CD8-positive, alpha-beta memory T cell (primary cell): ENCODE measurements at regions not wholly inside any gene's neighbourhood (a gene's known extent, or its start where the extent isn't known, plus 50 kb on each side); places are given as distances from the start of the nearest gene placed in this dataset.

Experiments
- CTCF ChIA-PET: fragments of 350-600 bp; sonication (Branson Sonifier 250); formaldehyde crosslinking; loops from one replicate; lab custom pipeline; 2021; ENCODE audit warnings: antibody characterized with exemption; lab: Charles Lee
- POLR2A ChIA-PET: fragments of 350-600 bp; sonication (Branson Sonifier 250); formaldehyde crosslinking; loops from one replicate; lab custom pipeline; 2021; ENCODE audit warnings: antibody characterized with exemption; lab: Charles Lee
- DNase-seq, 5 donors: peaks; one replicate each; pipeline versions ENCODE4 v3.0.0 to v3.0.0-alpha.2; 2020 to 2022; ENCODE audit warnings: mixed read lengths in 1 of 5
- H3K27ac ChIP-seq: one replicate; pipeline ENCODE4 v1.7.0; 2013; ENCODE audit warnings: low read depth, mild to moderate bottlenecking, low read length, moderate library complexity
- H3K27me3 ChIP-seq: 2 replicates; pipeline ENCODE4 v1.7.0; 2013; ENCODE audit warnings: low read length, mild to moderate bottlenecking; ENCODE audit not compliant: insufficient read depth, poor library complexity, severe bottlenecking
- H3K36me3 ChIP-seq: 2 replicates; pipeline ENCODE4 v1.7.0; 2013; ENCODE audit warnings: mild to moderate bottlenecking, low read length, moderate library complexity; ENCODE audit not compliant: insufficient read depth
- H3K4me1 ChIP-seq: 2 replicates; pipeline ENCODE4 v1.7.0; 2013; ENCODE audit warnings: mild to moderate bottlenecking, low read length, moderate library complexity; ENCODE audit not compliant: insufficient read depth
- H3K4me3 ChIP-seq: 2 replicates; pipeline ENCODE4 v1.7.0; 2013; ENCODE audit warnings: mild to moderate bottlenecking, low read length
- H3K9me3 ChIP-seq: 2 replicates; pipeline ENCODE4 v1.7.0; 2013; ENCODE audit warnings: mild to moderate bottlenecking, low read length
- H3K27ac Mint-ChIP-seq, 8 donors: one replicate each; pipeline ENCODE4 v1.8.0; 2020 to 2021; ENCODE audit warnings: mixed read lengths in 8 of 8, mild to moderate bottlenecking in 6 of 8, inconsistent platforms in 3 of 8, moderate library complexity in 3 of 8
- H3K27me3 Mint-ChIP-seq, 2 donors: one replicate each; pipeline ENCODE4 v1.8.0; 2020 to 2021; ENCODE audit warnings: mixed read lengths in 2 of 2, mild to moderate bottlenecking in 1 of 2, moderate library complexity in 1 of 2
- H3K36me3 Mint-ChIP-seq, 3 donors: one replicate each; pipeline ENCODE4 v1.8.0; 2020 to 2021; ENCODE audit warnings: mixed read lengths in 3 of 3, inconsistent platforms in 1 of 3, mild to moderate bottlenecking in 1 of 3
- H3K4me1 Mint-ChIP-seq, 3 donors: one replicate each; pipeline ENCODE4 v1.8.0; 2020 to 2021; ENCODE audit warnings: mixed read lengths in 3 of 3, inconsistent platforms in 1 of 3, mild to moderate bottlenecking in 1 of 3
- H3K4me3 Mint-ChIP-seq, 7 donors: one replicate each; pipeline ENCODE4 v1.8.0; 2020 to 2021; ENCODE audit warnings: mixed read lengths in 7 of 7, mild to moderate bottlenecking in 6 of 7, moderate library complexity in 4 of 7, inconsistent platforms in 2 of 7
- H3K9me3 Mint-ChIP-seq, 5 donors: one replicate each; pipeline ENCODE4 v1.8.0; 2020 to 2022; ENCODE audit warnings: mixed read lengths in 5 of 5, mild to moderate bottlenecking in 3 of 5, moderate library complexity in 2 of 5, inconsistent platforms in 1 of 5

DNA sequence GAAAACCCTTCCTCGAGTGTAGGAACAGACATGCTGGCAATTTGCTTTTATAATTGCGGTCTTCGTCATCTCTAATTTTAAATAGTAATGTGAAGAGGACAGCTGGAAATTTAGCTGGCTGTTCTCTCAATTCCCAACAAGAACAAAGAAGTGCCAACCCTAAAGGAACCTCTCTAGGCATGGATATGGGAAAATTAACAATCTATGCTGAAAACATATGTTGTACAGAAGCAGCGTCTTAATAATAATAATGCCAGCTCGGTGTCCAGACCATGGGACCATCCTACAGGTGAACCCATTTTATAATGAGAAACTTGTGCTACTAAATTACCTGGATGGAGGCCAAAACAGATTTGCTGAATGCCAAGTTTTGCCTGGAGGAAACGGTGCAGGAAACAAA, 641.4 kb upstream of the MGMT start:
- DNase-seq: no peak
- no peaks in the 10 kb centered on the region for H3K27me3 Mint-ChIP-seq
- H3K4me3 Mint-ChIP-seq: no peak overlapping the region
- Histone ChIP-seq H3K27me3 (no peaks in the 10 kb centered on the region), H3K27ac (no peak overlapping the region), H3K4me3 (no peak overlapping the region), H3K9me3 (no peaks in the 10 kb centered on the region), H3K4me1 (no peaks in the 10 kb centered on the region), H3K36me3 (no peaks in the 10 kb centered on the region)
- peaks cover 0 to 3% (median 0%) of the 10 kb centered on the region in 5 donors for H3K9me3 Mint-ChIP-seq
- no peak overlapping the region for H3K27ac Mint-ChIP-seq
- CTCF ChIA-PET: no interaction called here
- no peaks in the 10 kb centered on the region for H3K36me3 Mint-ChIP-seq
- H3K4me1 Mint-ChIP-seq: no peaks in the 10 kb centered on the region
- POLR2A ChIA-PET: no interaction called here

DNA sequence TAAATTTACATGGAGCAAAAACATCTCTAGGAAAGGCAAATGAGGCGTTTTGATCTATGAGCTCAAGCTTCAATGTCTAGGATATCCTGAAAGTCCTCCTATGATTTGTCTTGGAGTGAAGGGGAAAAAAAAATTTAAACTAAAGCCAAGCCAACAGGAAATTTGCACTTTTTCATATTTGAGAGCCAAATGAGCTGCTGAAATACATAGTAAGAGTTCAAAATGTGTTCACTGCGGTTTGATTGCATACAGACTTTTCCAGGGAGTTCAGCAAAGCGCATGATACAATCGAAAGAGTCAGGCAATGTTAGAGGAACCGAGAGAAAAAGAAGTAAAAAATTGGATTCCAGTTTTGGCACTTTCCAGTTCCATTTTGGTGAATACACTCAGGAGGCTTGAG, 633.4 kb upstream of the MGMT start:
- Mint-ChIP-seq H3K4me1 (no peaks in the 10 kb centered on the region), H3K27me3 (peaks cover 0 to 4% of the 10 kb centered on the region in 2 donors), H3K36me3 (no peaks in the 10 kb centered on the region), H3K4me3 (no peak overlapping the region), H3K27ac (no peak overlapping the region), H3K9me3 (no peaks in the 10 kb centered on the region)
- no peaks in the 10 kb centered on the region for H3K36me3 ChIP-seq
- H3K27me3 ChIP-seq: no peaks in the 10 kb centered on the region
- no peak overlapping the region for H3K4me3 ChIP-seq
- no peak overlapping the region for H3K27ac ChIP-seq
- CTCF ChIA-PET: no interaction called here
- no peaks in the 10 kb centered on the region for H3K9me3 ChIP-seq
- H3K4me1 ChIP-seq: no peaks in the 10 kb centered on the region
- POLR2A ChIA-PET: no interaction called here
- no peak for DNase-seq

DNA sequence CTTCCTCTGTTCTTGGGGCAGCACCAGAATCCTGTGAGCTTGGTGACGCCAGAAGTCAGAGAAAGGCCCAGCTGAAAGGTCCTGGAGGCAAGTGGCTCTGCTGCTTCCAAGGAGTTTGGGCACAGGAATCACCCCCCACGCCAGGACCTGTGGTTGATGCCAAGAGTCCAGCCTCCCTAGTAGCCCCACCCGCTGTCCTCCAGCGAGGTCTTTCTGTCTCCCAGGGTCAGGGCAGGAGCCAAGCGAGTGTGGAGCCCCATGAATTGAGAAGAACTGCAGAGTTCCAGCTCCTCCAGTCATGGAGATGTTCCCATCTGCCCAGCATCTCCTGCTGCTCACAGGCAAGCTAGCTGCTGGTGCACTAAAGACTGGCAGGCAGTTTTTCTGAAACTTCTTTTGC, 631.7 kb upstream of the MGMT start:
- Histone ChIP-seq H3K27ac (no peak overlapping the region), H3K4me3 (no peak overlapping the region), H3K27me3 (no peaks in the 10 kb centered on the region), H3K4me1 (no peaks in the 10 kb centered on the region), H3K9me3 (no peaks in the 10 kb centered on the region), H3K36me3 (no peaks in the 10 kb centered on the region)
- Mint-ChIP-seq H3K9me3 (no peaks in the 10 kb centered on the region), H3K27ac (no peak overlapping the region), H3K4me1 (no peaks in the 10 kb centered on the region), H3K27me3 (peaks cover 0 to 9% of the 10 kb centered on the region in 2 donors), H3K36me3 (no peaks in the 10 kb centered on the region), H3K4me3 (no peak overlapping the region)
- ChIA-PET POLR2A (no interaction called here), CTCF (no interaction called here)
- no peak for DNase-seq

DNA sequence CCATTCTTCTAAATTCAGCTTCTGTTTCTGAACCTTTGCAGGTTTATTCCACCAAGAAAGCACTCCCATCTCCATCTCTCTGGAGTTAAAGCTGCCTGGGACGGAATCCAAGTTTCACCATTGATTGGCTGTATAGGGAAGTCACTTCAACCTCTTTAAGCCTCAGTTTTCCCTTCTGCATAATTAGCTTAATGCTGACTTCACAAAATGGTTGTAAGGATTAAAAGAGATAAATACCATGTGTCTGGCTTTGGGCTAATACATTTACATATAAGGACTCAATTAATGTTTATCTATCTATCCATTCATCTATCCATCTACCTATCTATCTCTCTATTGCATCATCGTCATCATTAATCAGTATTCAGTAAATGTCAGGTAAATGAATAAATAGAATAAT, 629.6 kb upstream of the MGMT start:
- Mint-ChIP-seq H3K27me3 (peaks cover 0 to 16% of the 10 kb centered on the region in 2 donors), H3K27ac (no peak overlapping the region), H3K36me3 (no peaks in the 10 kb centered on the region), H3K9me3 (no peaks in the 10 kb centered on the region), H3K4me3 (no peak overlapping the region), H3K4me1 (no peaks in the 10 kb centered on the region)
- Histone ChIP-seq H3K4me1 (no peaks in the 10 kb centered on the region), H3K9me3 (no peaks in the 10 kb centered on the region), H3K4me3 (no peak overlapping the region), H3K27me3 (no peaks in the 10 kb centered on the region), H3K27ac (no peak overlapping the region), H3K36me3 (no peaks in the 10 kb centered on the region)
- ChIA-PET CTCF (no interaction called here), POLR2A (no interaction called here)
- no peak for DNase-seq

- Mint-ChIP-seq H3K27me3 (peaks cover 0 to 16% of the 10 kb centered on the region in 2 donors), H3K4me3 (no peak overlapping the region), H3K9me3 (no peaks in the 10 kb centered on the region), H3K27ac (no peak overlapping the region), H3K36me3 (no peaks in the 10 kb centered on the region), H3K4me1 (no peaks in the 10 kb centered on the region)
- CTCF ChIA-PET: no interaction called here
- Histone ChIP-seq H3K4me3 (no peak overlapping the region), H3K27ac (no peak overlapping the region), H3K9me3 (no peaks in the 10 kb centered on the region), H3K27me3 (no peaks in the 10 kb centered on the region), H3K4me1 (no peaks in the 10 kb centered on the region), H3K36me3 (no peaks in the 10 kb centered on the region)
- POLR2A ChIA-PET: no interaction called here
- no peak for DNase-seq
These were observed 627.9 kb upstream of the MGMT start for GRCh38 chr10:128839134-128839533.

- H3K4me1 Mint-ChIP-seq: no peaks in the 10 kb centered on the region
- Histone ChIP-seq H3K36me3 (no peaks in the 10 kb centered on the region), H3K4me1 (no peaks in the 10 kb centered on the region), H3K27me3 (no peaks in the 10 kb centered on the region), H3K9me3 (no peaks in the 10 kb centered on the region), H3K4me3 (no peak overlapping the region), H3K27ac (no peak overlapping the region)
- no peak overlapping the region for H3K27ac Mint-ChIP-seq
- DNase-seq: no peak
- ChIA-PET CTCF (no interaction called here), POLR2A (no interaction called here)
- H3K27me3 Mint-ChIP-seq: peaks cover 0 to 16% of the 10 kb centered on the region in 2 donors
- H3K4me3 Mint-ChIP-seq: no peak overlapping the region
- H3K9me3 Mint-ChIP-seq: no peaks in the 10 kb centered on the region
- H3K36me3 Mint-ChIP-seq: no peaks in the 10 kb centered on the region
These were observed 627.3 kb upstream of the MGMT start for GRCh38 chr10:128839701-128840100.

- DNase-seq: no peak
- no peak overlapping the region for H3K4me3 Mint-ChIP-seq
- peaks cover 0 to 1% (median 0%) of the 10 kb centered on the region in 3 donors for H3K36me3 Mint-ChIP-seq
- CTCF ChIA-PET: no interaction called here
- no peak overlapping the region for H3K27ac ChIP-seq
- H3K9me3 ChIP-seq: no peaks in the 10 kb centered on the region
- POLR2A ChIA-PET: no interaction called here
- no peak overlapping the region for H3K27ac Mint-ChIP-seq
- H3K4me3 ChIP-seq: no peak overlapping the region
- H3K27me3 Mint-ChIP-seq: peaks cover 0 to 10% of the 10 kb centered on the region in 2 donors
- no peaks in the 10 kb centered on the region for H3K27me3 ChIP-seq
- H3K36me3 ChIP-seq: no peaks in the 10 kb centered on the region
- H3K4me1 ChIP-seq: no peaks in the 10 kb centered on the region
- H3K4me1 Mint-ChIP-seq: no peaks in the 10 kb centered on the region
- H3K9me3 Mint-ChIP-seq: peaks cover 0 to under 1% (median 0%) of the 10 kb centered on the region in 5 donors
These were observed 623.1 kb upstream of the MGMT start for GRCh38 chr10:128843972-128844371.

DNA sequence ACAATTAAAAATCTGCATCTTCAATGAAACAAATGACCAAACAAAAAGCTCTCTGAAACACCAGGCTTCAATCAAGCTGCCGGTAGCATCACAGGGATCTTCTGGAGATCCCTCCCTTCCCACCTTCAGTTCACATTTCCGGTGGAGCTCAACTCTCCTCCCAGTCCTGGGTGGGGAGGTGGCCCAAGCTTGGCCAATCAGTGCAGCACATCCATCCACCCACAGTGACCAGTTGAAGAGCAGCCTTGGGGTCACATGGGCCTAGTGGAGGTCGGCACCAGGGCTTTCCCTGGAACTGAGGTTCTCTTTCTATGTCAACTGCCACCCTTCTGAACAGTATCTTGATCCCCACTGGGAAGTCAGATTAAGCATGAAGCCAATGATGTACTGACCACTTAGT, 620.1 kb upstream of the MGMT start:
- no peaks in the 10 kb centered on the region for H3K4me1 Mint-ChIP-seq
- no peaks in the 10 kb centered on the region for H3K27me3 ChIP-seq
- H3K9me3 Mint-ChIP-seq: peaks cover 0 to 2% (median 0%) of the 10 kb centered on the region in 5 donors
- H3K4me1 ChIP-seq: no peaks in the 10 kb centered on the region
- H3K27ac ChIP-seq: no peak overlapping the region
- H3K27me3 Mint-ChIP-seq: peaks cover 0 to 4% of the 10 kb centered on the region in 2 donors
- H3K27ac Mint-ChIP-seq: no peak overlapping the region
- no peaks in the 10 kb centered on the region for H3K36me3 ChIP-seq
- DNase-seq: no peak
- H3K4me3 Mint-ChIP-seq: no peak overlapping the region
- no peaks in the 10 kb centered on the region for H3K9me3 ChIP-seq
- ChIA-PET CTCF (no interaction called here), POLR2A (no interaction called here)
- H3K4me3 ChIP-seq: no peak overlapping the region
- H3K36me3 Mint-ChIP-seq: peaks cover 0 to 1% (median 0%) of the 10 kb centered on the region in 3 donors

GRCh38 chr10:128848810-128849209, 618.2 kb upstream of the MGMT start:
- no peak overlapping the region for H3K4me3 Mint-ChIP-seq
- CTCF ChIA-PET: no interaction called here
- H3K27me3 ChIP-seq: no peaks in the 10 kb centered on the region
- H3K4me1 Mint-ChIP-seq: no peaks in the 10 kb centered on the region
- no peak overlapping the region for H3K4me3 ChIP-seq
- DNase-seq: no peak
- H3K36me3 Mint-ChIP-seq: peaks cover 0 to 1% (median 0%) of the 10 kb centered on the region in 3 donors
- no peaks in the 10 kb centered on the region for H3K4me1 ChIP-seq
- H3K9me3 ChIP-seq: no peaks in the 10 kb centered on the region
- H3K27ac Mint-ChIP-seq: no peak overlapping the region
- H3K27ac ChIP-seq: no peak overlapping the region
- H3K27me3 Mint-ChIP-seq: no peaks in the 10 kb centered on the region
- peaks cover 0 to 3% (median 0%) of the 10 kb centered on the region in 5 donors for H3K9me3 Mint-ChIP-seq
- POLR2A ChIA-PET: no interaction called here
- no peaks in the 10 kb centered on the region for H3K36me3 ChIP-seq
